GM23248 (cell line): ENCODE measurements at regions not wholly inside any gene's neighbourhood (a gene's known extent, or its start where the extent isn't known, plus 50 kb on each side); places are given as distances from the start of the nearest gene placed in this dataset.

ENCODE experiments used
- DNase-seq: peaks from one replicate; pipeline ENCODE4 v3.0.0-alpha.2; 2015
- H2AFZ ChIP-seq: fragments of 200-600 bp; sonication (generic); 2 replicates; pipeline ENCODE4 v1.6.1; 2016; ENCODE audit warnings: antibody characterized with exemption
- H3F3A ChIP-seq: fragments of 200-600 bp; sonication (generic); 2 replicates; pipeline ENCODE4 v1.6.1; 2016; ENCODE audit warnings: mild to moderate bottlenecking, antibody characterized with exemption, mixed run types; ENCODE audit not compliant: insufficient read depth
- H3K27ac ChIP-seq: fragments of 200-600 bp; sonication (generic); 2 replicates; pipeline ENCODE4 v1.5.1; 2016; ENCODE audit warnings: mild to moderate bottlenecking
- H3K27me3 ChIP-seq: fragments of 200-600 bp; sonication (generic); replicated peaks from 2 replicates; pipeline ENCODE4 v1.6.1; 2016; ENCODE audit warnings: mild to moderate bottlenecking; ENCODE audit not compliant: insufficient read depth
- H3K36me3 ChIP-seq: fragments of 200-600 bp; sonication (generic); 2 replicates; pipeline ENCODE4 v1.6.1; 2016; ENCODE audit warnings: low read depth, mild to moderate bottlenecking
- H3K4me1 ChIP-seq: fragments of 200-600 bp; sonication (generic); 2 replicates; pipeline ENCODE4 v1.6.1; 2016; ENCODE audit warnings: mild to moderate bottlenecking; ENCODE audit not compliant: insufficient read depth
- H3K4me2 ChIP-seq: fragments of 200-600 bp; sonication (generic); one replicate; pipeline ENCODE4 v1.6.1; 2016; ENCODE audit warnings: mild to moderate bottlenecking; ENCODE audit not compliant: unreplicated experiment
- H3K4me3 ChIP-seq: fragments of 200-600 bp; sonication (generic); 2 replicates; pipeline ENCODE4 v1.5.1; 2016; ENCODE audit warnings: mild to moderate bottlenecking
- H3K79me2 ChIP-seq: fragments of 200-600 bp; sonication (generic); 2 replicates; pipeline ENCODE4 v1.6.1; 2016; ENCODE audit warnings: mild to moderate bottlenecking; ENCODE audit not compliant: insufficient read depth
- H3K9ac ChIP-seq: fragments of 200-600 bp; sonication (generic); 2 replicates; pipeline ENCODE4 v1.6.1; 2016; ENCODE audit warnings: mild to moderate bottlenecking
- H3K9me2 ChIP-seq: fragments of 200-600 bp; sonication (generic); 2 replicates; pipeline ENCODE4 v1.6.1; 2016; ENCODE audit warnings: mixed run types, mild to moderate bottlenecking, moderate library complexity; ENCODE audit not compliant: insufficient read depth
- H3K9me3 ChIP-seq: fragments of 200-600 bp; sonication (generic); one replicate; pipeline ENCODE4 v1.6.1; 2017; ENCODE audit warnings: low read depth
- H4K20me1 ChIP-seq: fragments of 200-600 bp; sonication (generic); 2 replicates; pipeline ENCODE4 v1.6.0; 2016; ENCODE audit not compliant: insufficient read depth
- EZH2 ChIP-seq: fragments of 200-600 bp; sonication (generic); IDR thresholded peaks from 2 replicates; pipeline ENCODE4 v1.6.1; 2018; ENCODE audit warnings: antibody characterized with exemption, mild to moderate bottlenecking; ENCODE audit not compliant: insufficient read depth, poor library complexity, severe bottlenecking
- EZH2phosphoT487 ChIP-seq: fragments of 200-600 bp; sonication (generic); IDR thresholded peaks from 2 replicates; pipeline ENCODE4 v1.6.1; 2018; ENCODE audit warnings: antibody characterized with exemption, moderate library complexity, mild to moderate bottlenecking, low read depth; ENCODE audit not compliant: insufficient read depth
- WGBS, 2 experiments: methylation state at CpG; one replicate each; pipeline ENCODE4 v1.1.6; 2015 to 2017; ENCODE audit warnings: low lambda C conversion rate in 2 of 2, low coverage in 1 of 2; ENCODE audit errors: missing lambda C conversion rate in 2 of 2; 5-methylcytosine and 5-hydroxymethylcytosine counted together
- in situ Hi-C: fragments of 300-500 bp; cut with MboI; formaldehyde crosslinking; loops from 2 replicates; pipeline ENCODE4 v1.15.0; 2020

DNA sequence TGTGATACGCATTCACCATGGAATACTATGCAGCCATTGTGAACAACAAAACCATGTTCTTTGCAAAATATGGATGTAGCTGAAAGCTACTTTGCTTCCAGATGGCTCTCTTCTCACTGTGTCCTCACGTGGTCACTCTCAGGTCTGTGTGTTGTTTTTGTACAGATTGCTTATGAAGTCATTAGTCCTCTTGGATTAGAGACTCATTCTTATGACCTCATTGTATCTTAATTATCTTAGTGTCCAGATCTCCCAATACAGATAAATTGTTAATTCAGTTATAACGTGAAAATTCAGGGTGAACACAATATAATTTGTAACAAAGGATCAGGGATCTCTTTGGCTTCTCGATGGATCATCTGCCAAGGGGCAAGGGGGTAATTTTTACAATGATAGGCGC, 100.4 kb upstream of the TOP3B start:
- Histone ChIP-seq H3K4me2 (no peak overlapping the region), H4K20me1 (no peaks in the 10 kb centered on the region), H3K9ac (no peak overlapping the region), H3K9me2 (no peaks in the 10 kb centered on the region), H3K27me3 (peaks cover 10% of the 10 kb centered on the region), H2AFZ (no peak overlapping the region), H3K4me1 (0 out of 2 replicates have a peak, but pooled peaks cover 5% of the 10 kb centered on the region), H3K27ac (no peak overlapping the region), H3K36me3 (no peaks in the 10 kb centered on the region), H3K4me3 (no peak overlapping the region), H3K9me3 (no peaks in the 10 kb centered on the region), H3F3A (no peaks in the 10 kb centered on the region), H3K79me2 (no peaks in the 10 kb centered on the region)
- no peak for DNase-seq
- in situ Hi-C loops = no loop called here
- 54 to 57% methylated on average over 5 of the region's 5 CpGs for WGBS, 2 experiments
- TF ChIP-seq EZH2phosphoT487 = no peak
- TF ChIP-seq EZH2 = no peak

DNA sequence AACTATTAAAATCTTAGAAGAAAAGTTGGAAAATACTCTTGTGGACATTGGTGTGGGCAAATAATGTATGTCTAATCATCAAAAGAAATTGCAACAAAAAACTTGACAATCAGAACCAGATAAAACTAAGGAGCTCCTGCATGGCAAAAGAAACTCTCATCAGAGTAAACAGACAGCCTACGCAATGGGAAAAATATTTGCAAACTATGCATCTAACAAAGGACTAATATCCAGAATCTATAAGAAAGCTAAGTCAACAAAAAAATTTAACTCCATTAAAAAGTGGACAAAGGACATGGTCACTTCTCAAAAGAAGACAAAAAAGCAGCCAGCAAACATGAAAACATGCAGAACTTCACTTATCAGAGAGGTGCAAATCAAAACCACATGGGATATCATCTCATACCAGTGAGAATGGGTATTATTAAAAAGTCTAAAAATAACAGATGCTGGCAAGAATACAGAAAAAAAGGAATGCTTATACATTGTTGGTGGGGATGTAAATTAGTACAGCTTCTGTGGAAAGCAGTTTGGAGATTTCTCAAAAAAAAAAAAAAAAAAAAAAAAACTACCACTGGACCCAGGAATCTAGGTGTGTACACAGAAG, 99.7 kb upstream of the TOP3B start:
- WGBS, 2 experiments = 88 to 94% methylated on average over 1 of the region's 1 CpG
- no peak overlapping the region for H2AFZ ChIP-seq
- H3K9ac ChIP-seq = no peak overlapping the region
- 0 out of 2 replicates have a peak, but pooled peaks cover 5% of the 10 kb centered on the region for H3K4me1 ChIP-seq
- H3K36me3 ChIP-seq = no peaks in the 10 kb centered on the region
- TF ChIP-seq EZH2 = no peak
- TF ChIP-seq EZH2phosphoT487 = no peak
- H3F3A ChIP-seq = no peaks in the 10 kb centered on the region
- no peaks in the 10 kb centered on the region for H3K79me2 ChIP-seq
- no peaks in the 10 kb centered on the region for H4K20me1 ChIP-seq
- H3K27me3 ChIP-seq = peaks cover 17% of the 10 kb centered on the region
- H3K9me3 ChIP-seq = no peaks in the 10 kb centered on the region
- no peak overlapping the region for H3K27ac ChIP-seq
- no peaks in the 10 kb centered on the region for H3K9me2 ChIP-seq
- no peak overlapping the region for H3K4me3 ChIP-seq
- DNase-seq = no peak
- H3K4me2 ChIP-seq = no peak overlapping the region
- in situ Hi-C loops = no loop called here

DNA sequence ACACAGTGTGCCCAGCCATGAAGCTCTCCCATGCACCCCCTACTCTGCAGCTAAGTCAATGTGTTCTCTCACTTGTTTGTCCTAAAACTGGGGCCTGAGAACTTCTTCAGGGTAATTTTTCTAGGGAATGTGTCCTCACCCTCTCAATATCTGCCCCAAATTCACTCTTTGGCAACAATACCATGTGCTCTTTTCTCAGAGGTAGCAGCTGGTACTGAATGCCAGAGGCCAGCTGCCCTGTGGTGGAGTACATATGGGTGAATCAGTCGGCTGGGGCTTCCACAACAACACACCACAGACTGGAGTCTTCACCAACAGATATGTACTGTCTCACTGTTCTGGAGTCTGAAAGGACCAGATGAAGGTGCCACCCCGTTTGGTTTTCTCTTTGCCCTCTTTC, 97.7 kb upstream of the TOP3B start:
- Histone ChIP-seq H3K4me1 (no peaks in the 10 kb centered on the region), H3K9ac (no peak overlapping the region), H3F3A (no peaks in the 10 kb centered on the region), H3K4me2 (no peak overlapping the region), H3K27ac (no peak overlapping the region), H3K79me2 (no peaks in the 10 kb centered on the region), H3K4me3 (no peak overlapping the region), H3K9me2 (no peaks in the 10 kb centered on the region), H3K9me3 (no peaks in the 10 kb centered on the region), H3K36me3 (no peaks in the 10 kb centered on the region), H3K27me3 (peaks cover 26% of the 10 kb centered on the region), H4K20me1 (no peaks in the 10 kb centered on the region), H2AFZ (no peak overlapping the region)
- in situ Hi-C loops = no loop called here
- TF ChIP-seq EZH2 (no peak), EZH2phosphoT487 (no peak)
- 9 to 10% methylated on average over 2 of the region's 2 CpGs for WGBS, 2 experiments
- no peak for DNase-seq

DNA sequence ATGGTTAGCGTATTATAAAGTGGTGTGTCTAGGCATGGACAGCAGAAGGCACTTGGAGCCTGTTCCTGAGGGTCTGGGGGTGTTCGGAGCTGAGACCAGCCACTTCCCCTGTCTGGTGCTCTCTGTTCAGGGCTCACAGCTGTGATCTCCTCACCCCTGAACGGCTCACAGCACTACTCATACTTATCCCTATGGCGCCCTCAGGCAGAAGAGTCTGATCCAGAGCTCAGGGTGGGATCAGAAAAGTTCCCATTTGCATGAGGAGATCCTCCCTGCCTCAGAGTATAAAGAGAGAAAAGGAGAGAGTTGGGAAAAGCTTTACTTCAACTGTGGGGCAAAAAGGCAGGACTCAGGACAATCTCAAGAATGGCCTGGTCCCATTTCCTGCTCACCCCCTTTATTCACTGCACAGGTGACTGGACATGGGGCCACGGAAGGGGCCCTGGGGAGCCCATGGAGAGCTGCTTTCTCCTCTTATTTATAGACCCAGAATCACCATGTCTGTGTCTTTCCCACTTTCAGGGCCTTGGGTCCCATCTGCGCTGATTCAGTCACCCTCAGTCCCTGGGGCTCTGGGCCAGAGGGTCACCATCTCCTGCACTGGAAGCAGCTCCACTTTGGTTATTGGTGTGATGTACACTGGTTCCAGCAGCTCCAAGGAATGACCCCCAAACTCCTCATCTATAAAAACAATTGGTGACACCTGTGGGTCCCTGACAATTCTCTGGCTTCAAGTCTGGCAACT, 97.0 kb upstream of the TOP3B start:
- H3K36me3 ChIP-seq = no peaks in the 10 kb centered on the region
- TF ChIP-seq EZH2 (no peak), EZH2phosphoT487 (no peak)
- in situ Hi-C loops = no loop called here
- H3K4me2 ChIP-seq = no peak overlapping the region
- H3K27me3 ChIP-seq = peaks cover 27% of the 10 kb centered on the region
- H3K9me3 ChIP-seq = no peaks in the 10 kb centered on the region
- no peak for DNase-seq
- H3K4me1 ChIP-seq = no peaks in the 10 kb centered on the region
- H2AFZ ChIP-seq = no peak overlapping the region
- H3F3A ChIP-seq = no peaks in the 10 kb centered on the region
- H3K9me2 ChIP-seq = no peaks in the 10 kb centered on the region
- no peak overlapping the region for H3K9ac ChIP-seq
- no peaks in the 10 kb centered on the region for H4K20me1 ChIP-seq
- H3K79me2 ChIP-seq = no peaks in the 10 kb centered on the region
- H3K27ac ChIP-seq = no peak overlapping the region
- 30 to 35% methylated on average over 6 of the region's 6 CpGs for WGBS, 2 experiments
- H3K4me3 ChIP-seq = no peak overlapping the region
